ENCODE measurements at regions not wholly inside any gene's neighbourhood (a gene's known extent, or its start where the extent isn't known, plus 50 kb on each side); places are given as distances from the start of the nearest gene placed in this dataset.
A peak's percentile ranks its signal among the peaks of the same experiment; 100 is the strongest.
"Not testable (repeated sequence)": the region's sequence is repeated elsewhere in the genome, so short reads cannot be mapped to it uniquely, and the experiment has no call there.

DNA sequence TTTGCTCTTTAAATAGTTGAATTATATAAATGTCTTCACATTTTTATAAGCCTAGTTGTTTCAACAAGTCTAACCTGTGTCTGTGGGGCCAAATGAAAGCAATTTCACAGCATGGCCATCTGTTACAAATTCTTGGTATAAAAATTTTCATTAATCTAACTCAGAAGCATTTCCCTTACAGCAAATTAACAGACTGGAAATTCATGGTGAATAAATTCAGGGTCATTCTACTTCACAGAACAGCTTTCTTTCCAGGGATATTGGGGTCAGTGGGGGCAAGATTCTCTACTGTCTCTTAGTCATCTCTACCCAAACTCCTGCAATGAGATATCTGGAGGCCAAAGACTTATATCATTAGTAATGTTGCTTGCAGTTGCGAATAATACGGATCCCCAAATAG is 352.1 kb downstream of the MMUT start:
- DNase-seq, result no peak

DNA sequence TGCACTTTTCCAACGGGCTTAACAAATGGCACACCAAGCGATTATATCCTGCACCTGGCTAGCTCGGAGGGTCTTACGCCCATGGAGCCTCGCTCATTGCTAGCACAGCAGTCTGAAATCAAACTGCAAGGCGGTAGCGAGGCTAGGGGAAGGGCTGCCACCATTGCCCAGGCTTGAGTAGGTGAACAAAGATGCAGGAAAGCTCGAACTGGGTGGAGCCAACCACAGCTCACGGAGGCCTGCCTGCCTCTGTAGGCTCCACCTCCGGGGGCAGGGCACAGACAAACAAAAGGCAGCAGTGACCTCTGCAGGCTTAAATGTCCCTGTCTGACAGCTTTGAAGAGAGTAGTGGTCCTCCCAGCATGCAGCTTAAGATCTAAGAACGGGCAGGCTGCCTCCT is 365.4 kb downstream of the MMUT start:
- DNase-seq, result not testable (repeated sequence)

DNA sequence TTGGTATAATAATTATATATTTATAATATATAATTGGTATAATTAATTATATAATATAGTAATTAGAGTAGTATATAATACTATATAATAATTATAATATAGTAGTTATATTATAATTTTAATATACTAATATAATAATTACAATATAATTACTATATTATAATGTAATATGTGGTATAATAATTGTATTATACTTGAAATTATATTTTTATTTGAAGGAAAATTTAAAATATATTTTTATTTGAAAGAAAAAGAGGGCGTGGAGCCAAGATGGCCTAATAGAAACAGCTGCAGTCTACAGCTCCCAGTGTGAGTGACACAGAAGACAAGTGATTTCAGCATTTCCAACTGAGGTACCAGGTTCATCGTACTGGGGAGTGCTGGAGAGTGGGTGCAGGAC is 365.9 kb downstream of the MMUT start:
- no peak for DNase-seq

DNA sequence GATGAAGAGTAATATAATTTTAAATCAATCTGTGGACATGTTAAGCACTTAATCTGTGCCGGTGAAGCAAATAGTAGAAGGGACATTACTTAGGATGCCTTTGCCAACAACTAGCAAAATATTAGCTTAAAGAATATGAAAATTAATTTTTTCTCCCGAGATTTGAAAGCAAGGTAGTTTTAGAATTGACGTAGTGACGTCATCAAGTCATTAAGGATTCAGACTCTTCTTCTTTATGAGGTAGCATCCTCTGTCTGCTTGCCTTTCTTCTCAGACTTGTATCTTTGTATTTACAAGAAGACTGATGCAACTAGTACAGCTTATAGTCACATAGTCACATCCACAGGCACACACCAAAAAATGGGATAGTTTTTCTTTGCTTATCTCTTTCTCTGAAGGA is 374.4 kb downstream of the MMUT start:
- DNase-seq, result no peak

DNA sequence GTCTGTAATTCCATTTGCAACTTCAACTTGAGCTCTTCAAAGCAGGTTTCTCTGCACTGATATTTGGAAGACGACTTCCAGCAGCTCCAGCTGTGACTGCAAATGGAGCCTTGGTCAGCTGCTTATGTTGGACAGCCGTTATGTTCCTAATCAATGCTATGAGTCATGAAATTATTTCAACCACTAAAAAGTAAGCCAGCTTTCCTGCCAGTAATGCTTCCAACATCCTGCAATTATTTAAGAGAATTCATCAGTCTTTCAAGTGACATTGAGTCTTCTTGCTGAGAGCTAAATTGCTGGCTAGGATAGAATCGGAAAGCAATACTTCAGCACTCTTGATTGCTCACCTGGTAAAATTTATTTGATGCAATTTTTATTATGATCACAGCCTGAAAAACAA is 375.7 kb downstream of the MMUT start:
- DNase-seq, result no peak

DNA sequence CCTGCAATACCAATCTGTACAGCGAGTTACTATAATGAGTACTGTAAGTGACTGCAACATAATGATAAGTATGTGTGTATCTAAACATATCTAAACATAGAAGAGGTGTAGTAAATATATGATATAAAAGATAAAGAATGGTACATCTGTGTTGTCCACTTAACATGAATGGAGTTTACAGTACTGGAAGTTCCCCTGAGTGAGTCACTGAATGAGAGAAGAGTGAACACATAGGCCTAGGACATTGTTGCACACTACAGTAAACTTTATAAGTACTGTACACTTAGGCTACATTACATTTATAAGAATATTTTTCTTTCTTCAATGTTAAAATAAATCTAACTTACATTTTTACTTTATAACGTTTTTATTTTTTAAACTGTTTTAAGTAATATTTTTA is 380.4 kb downstream of the MMUT start:
- DNase-seq, result no peak

DNA sequence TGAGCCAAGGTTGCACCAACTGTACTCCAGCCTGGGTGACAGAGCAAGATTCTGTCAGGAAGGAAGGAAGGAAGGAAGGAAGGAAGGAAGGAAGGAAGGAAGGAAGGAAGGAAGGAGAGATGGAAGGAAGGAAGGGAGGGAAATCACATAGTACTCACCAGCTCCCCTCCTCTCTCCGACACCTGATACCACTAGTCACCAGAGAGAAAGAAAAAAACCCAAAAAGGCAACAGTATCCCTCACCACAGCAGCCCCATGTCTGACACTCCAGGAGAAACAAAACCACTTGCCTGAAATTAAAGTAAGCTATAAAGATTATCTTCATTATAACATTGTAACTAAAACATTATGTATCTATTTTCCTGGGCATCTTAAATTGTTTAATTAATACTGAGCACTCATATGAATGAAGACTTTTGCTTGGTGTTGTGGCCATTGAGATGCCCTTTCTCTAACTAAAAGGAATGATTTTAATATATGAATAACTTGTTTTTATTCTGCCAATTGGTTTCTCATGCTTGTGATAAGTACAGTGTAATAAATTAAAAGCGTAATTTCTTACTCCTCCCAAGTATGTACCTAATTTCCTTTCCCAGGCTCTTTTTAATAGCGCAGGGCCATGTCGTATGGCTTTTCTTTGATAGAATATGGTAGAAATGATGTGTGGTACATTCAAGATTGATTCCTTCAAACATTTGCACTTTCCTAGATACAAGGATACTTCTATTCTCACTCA is 390.0 kb downstream of the MMUT start:
- no peak for DNase-seq

DNA sequence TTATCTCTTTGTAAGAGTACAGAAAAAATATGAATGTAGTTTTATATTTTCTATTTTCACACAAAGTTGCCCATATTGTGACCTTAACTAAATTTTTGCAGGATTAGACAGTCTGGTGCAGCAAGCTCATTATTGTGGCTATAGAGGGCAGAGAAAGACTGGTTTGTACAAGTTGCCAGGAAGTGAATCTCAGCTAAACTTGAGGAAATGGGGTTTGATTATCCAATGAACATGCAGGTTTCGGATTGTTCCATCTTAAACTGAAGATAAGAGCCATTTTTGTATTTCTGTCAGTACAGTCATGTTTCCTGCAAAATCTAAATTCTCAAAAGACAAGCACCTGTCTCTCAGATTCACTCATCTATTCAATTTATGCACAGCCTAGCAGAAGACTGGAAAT is 390.9 kb downstream of the MMUT start:
- DNase-seq, result no peak

DNA sequence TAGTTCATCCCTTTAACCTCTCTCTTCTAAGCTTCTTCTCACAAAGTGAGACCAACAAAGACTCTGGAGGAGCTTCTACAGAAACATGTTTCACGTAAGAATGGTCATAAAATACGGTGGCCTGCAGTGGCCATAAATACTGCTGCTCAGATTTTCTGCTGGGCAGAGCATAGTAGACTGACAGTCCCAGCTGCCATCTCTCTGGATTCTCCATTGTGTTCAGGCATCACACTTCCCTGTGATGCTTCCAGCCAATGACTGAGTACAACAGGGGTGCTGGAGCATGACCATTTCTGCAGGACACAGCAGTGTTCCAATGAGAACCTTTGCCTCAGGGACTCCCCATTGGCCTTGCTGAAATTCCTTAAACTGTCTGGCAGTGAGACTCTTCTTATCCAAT is 392.6 kb downstream of the MMUT start:
- DNase-seq, result no peak

DNA sequence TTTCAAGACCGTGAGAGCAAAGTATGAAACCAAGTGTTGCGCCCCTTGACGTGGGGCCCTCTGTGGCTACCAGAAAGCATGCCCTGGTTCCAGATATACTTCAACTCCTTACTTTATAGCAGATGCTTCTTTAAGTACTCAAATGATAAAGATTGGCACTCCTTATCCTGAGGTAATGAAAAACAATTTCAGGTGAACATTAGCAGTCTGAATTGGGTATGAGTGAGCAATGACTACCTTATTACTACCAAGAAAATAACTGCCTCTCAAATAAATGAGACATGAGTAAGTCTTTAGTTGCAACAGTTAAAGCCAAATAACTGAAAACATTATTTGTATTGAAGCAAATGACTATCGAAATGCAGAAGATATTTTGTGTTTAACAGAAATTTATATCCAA is 408.7 kb downstream of the MMUT start:
- no peak for DNase-seq

DNA sequence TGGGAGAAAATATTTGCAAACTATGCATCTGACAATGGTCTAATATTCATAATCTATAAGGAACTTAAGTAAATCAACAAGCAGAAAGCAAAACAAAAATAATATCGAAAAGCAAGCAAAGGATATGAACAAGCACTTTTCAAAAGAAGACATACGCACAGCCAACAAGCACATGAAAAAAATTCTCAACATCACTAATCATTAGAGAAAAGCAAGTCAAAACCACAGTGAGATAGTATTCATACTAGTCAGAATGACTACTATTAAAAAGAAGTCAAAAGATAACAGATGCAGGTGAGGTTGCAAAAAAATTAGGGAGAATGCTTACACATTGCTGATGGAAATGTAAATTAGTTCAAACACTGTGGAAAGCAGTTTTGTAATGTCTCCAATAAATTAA is 410.2 kb downstream of the MMUT start:
- DNase-seq, result no peak

DNA sequence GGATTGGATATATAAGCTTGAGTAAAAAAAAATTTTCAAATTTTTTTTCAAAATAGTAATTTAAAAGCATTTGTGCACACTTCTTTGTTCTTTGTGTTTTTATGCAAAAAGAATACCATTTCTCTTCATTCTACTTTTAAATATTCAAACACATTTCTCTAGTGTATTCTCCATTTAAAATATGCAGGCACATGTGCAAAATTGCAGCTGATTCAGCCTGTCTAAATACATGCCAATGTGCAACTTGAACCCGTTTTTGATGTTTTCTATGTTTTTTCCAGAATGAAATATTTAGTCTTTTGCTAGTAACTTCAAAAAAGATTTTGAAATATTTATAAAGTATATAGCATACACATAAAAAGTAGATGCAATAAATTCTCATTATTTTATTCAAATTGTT is 411.8 kb downstream of the MMUT start:
- no peak for DNase-seq

DNA sequence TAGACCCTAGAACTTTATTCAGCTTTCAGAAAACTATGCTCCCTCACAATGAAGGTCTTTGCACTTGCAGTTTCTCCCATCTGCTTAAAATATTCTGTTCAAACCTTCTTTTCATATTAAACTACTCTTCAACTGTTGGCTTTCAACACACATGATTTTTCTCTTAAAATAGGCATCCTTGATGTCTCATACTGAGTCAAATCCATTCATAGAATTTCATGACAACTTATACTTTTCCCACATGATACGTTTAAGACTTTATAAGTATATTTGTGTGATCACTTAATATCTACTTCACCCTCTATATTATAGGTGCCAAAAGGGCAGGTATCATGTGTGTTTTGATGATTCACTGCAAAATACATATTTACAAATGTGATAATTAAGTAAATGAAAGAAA is 412.5 kb downstream of the MMUT start:
- no peak for DNase-seq

DNA sequence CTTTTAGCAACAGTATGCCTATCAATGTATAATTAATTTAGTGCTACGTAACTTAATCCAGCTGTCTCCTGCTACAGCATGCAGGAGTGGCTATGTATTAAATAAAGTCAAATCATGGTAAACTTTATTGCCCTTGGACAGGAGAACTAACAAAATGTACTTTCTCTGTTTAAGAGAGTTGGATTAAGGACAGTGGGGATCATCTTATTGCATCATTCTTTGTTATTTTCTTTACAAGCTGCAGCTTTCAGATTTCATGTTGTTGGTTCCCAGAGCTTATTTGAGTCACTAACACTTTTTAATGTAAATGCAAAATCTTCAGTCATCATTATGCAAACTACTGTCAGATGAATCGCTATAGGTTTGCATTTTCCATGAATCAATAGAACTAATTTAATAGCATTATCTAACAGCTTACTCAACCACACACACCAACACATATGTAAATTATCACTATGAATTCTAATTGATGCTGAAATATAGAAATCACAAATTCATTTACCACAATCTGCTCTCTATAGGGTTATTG is 424.7 kb downstream of the MMUT start:
- DNase-seq, result no peak

DNA sequence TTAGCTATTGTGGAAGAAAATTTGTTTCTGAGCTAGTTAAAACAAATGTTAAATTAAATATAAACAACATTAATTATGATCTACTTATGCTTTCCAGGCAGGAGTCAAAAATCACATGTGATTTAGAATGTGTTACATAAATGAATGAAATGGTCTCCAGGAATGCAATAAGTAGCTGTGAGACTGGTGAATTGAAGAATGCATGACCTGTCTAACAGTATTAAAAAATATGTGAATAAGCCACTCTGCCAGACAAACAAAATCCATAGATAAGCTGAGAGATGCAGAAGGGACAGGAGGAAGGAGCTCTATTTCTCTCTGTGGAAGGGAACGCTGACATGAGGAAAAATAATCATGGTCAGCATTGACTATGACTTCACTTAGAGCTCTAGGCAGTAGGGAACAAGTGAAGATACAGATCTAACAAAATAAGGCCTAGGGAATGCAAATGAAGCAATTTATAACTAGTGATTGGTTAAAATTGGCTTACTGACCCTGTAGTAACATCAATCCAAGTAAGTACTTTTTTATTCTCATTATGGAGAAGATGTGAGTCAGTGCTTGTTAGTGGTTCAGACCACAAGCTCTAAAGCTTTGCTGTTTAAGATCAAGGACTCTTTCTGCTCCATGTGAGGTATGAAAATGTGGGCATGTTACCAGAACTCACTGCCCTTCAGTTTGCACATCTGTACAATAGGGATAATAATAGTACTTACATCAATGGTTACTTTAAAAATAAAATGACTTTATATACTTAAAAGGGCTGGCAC is 432.6 kb downstream of the MMUT start:
- DNase-seq, result no peak

DNA sequence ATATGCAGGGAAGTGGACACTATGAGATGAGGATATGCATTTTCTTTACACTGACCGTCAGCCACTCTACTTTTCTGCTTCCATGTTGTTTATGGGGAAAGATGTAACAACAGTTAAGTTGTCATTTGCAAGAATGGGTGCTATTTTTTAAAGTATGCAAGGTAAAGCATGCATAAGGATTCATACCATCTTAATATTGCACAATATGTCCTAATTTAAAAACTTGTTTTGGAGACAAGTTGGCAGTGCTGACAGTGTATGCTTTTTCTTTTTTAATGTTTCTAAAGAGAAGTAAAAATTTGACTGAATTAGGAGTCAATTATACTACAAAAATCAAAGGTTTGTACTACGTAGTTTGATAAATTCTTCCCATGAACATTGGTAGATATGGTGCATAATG is 435.4 kb downstream of the MMUT start:
- DNase-seq, result no peak

DNA sequence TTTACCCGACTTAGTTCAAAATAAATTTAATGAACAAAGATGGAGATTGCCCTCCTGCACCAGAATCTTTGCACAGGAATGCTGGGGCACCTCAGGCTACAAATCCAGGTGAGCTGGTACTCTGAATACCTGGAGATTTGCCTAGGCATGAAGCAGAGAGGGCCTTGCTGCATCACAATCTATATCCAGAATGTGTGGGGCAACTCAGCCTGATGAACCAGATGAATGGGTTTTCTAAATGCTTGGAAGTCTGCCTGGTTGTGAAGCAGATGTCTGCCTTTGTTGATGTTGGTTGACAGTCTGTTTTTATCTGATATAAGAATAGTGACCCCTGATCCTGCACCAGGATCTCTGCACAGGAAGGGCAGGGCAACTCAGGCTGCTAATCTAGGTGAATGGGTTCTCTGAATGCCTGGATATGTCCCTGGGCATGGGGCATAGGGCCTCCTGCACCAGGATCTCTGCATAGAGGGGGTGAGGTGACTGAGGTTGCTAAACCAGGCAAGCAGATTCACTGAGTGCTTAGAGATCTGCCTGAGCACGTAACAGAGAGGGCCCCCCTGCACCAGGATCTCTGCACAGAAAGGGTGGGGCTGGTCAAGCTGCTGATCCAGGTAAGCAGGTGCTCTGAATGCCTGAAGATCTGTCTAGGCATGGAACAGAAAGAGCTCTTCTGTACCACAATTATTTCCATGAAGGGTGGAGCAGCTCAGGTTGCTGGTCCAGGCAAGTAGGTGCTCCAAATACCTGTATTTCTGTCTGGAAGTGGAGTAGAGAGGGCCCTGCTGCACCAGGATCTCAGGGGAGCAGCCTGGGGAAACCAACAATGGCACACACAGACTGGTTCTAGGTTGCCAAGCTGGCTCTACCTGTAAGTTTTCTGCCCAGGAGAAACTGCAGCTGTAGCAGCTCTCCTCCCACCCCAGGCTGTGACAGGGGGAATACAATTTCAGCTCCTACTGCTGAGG is 437.5 kb downstream of the MMUT start:
- no peak for DNase-seq

DNA sequence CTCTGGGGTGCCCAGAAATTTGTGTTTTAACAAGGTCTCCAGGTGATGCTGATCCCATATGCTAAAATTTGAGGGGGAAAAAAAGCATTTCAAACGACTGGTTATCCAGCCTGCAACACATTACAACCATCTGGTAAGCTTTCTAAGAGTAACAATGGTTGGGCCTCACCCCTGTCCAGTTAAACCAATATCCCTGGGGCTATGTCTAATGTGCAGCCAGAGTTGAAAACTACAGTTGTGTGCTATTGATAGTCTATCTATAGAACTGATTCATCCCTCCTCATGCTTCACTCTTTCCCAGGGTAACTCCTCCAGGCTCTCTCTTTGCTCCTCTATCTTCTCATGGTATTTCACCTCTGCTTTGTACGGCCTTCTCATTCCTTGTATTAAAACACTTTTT is 458.3 kb downstream of the MMUT start:
- no peak for DNase-seq

DNA sequence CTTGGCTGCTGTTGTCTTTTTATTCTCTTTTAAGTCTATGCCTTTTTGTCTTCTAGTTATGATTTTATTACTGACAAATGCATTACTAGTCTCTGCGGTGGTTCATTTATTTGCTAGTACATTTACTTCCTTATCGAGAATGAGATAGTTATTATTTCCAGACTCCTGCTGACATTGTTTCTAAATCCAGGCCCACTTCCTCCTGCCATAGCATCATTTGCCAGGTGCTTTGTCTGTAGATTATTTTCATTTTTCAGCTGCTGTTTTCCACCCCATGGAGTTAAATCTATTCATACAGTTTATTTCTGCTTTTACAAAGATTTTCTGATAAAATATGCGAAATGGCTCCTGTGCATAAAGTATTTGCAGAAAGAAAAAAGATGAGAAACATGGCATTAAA is 459.7 kb downstream of the MMUT start:
- no peak for DNase-seq

DNA sequence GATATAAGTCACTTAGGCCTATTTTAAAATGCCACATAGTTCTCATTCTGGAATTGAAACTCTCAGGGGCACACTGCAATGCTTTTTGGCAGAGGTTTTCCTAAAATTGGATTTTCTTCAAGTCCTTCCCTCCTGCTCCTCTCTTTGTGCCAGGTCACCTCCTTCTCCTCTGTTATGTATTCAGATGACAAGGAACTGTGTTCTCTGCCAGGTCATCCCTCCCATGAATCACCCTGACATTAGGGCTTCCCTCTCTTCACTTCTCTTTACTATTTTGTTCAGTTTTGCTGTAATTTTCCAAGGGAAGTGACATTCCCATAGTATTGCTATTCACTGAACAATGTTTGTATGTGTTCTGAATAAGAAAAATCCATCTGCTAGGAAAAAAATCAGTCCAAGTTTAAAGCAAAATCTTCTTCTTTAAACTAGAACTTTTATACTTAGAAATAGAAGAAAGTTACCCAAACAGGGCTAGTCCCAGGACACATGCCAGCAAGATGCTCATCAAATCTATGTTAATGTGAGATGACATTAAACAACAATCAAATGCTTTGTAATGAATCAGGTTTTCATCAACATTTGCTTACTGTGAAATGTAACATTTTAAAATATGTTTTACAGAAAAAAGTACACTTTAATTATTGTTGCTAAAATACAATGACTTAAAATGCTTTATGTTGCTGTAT is 461.1 kb downstream of the MMUT start:
- DNase-seq, result peak in 12 of 58 donors; percentile 0 to 43 (median 5)

DNA sequence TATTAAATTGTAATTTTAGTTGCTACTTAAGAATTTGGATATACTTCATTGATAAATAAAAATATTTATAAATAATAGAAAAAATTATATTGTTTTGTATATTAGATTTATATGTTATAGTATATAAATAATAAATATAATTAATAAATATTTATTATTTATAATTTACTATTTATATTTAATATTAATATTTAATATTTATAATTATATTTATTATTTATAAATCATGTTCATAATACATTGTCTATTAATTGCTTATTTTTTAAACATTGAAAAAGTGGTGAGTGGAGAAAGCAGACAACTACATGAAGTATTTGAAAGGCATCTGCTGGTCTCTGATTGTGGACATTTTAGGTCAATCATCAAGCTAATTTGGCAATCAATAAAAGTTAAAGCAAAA is 464.5 kb downstream of the MMUT start:
- DNase-seq, result no peak
